Mesenchymal stem cell (in vitro differentiated cells and primary cell): ENCODE measurements at regions not wholly inside any gene's neighbourhood (a gene's known extent, or its start where the extent isn't known, plus 50 kb on each side); places are given as distances from the start of the nearest gene placed in this dataset.

Experiments used
- DNase-seq: peaks from one replicate; pipeline ENCODE4 v3.0.0-alpha.2; 2013
- H2AFZ ChIP-seq: one replicate; pipeline ENCODE4 v1.6.1; 2013; ENCODE audit warnings: low read depth, mild to moderate bottlenecking, control low read depth, inconsistent platforms, low read length, moderate library complexity
- H2AK5ac ChIP-seq: 2 replicates; pipeline ENCODE4 v1.6.1; 2013; ENCODE audit warnings: low read length, moderate library complexity, mild to moderate bottlenecking, inconsistent platforms; ENCODE audit not compliant: severe bottlenecking
- H2BK120ac ChIP-seq: one replicate; pipeline ENCODE4 v1.6.1; 2013; ENCODE audit warnings: low read depth, mild to moderate bottlenecking, inconsistent platforms, low read length, moderate library complexity
- H2BK12ac ChIP-seq, 2 experiments: one replicate each; pipeline ENCODE4 v1.6.1; 2013; ENCODE audit warnings: inconsistent platforms in 2 of 2, low read length in 2 of 2, mild to moderate bottlenecking in 2 of 2, moderate library complexity in 2 of 2, control low read depth in 1 of 2
- H2BK15ac ChIP-seq: one replicate; pipeline ENCODE4 v1.6.1; 2013; ENCODE audit warnings: mild to moderate bottlenecking, low read depth, inconsistent platforms; ENCODE audit not compliant: poor library complexity, severe bottlenecking
- H2BK5ac ChIP-seq: 2 replicates; pipeline ENCODE4 v1.6.1; 2013; ENCODE audit warnings: low read depth, mild to moderate bottlenecking, low read length, control low read depth, inconsistent platforms; ENCODE audit not compliant: poor library complexity, severe bottlenecking
- H3K14ac ChIP-seq, 2 experiments: one replicate each; pipeline ENCODE4 v1.6.1; 2013; ENCODE audit warnings: inconsistent platforms in 2 of 2, low read length in 2 of 2, control low read depth in 1 of 2, mild to moderate bottlenecking in 1 of 2, moderate library complexity in 1 of 2
- H3K18ac ChIP-seq, 2 experiments: one replicate each; pipeline ENCODE4 v1.6.1; 2013; ENCODE audit warnings: inconsistent platforms in 2 of 2, low read length in 2 of 2, control low read depth in 1 of 2, low read depth in 1 of 2, mild to moderate bottlenecking in 1 of 2
- H3K23ac ChIP-seq, 2 experiments: one replicate each; pipeline ENCODE4 v1.6.1; 2013; ENCODE audit warnings: inconsistent platforms in 2 of 2, low read length in 2 of 2, mild to moderate bottlenecking in 2 of 2, moderate library complexity in 2 of 2, control low read depth in 1 of 2
- H3K27ac ChIP-seq: 2 replicates; pipeline ENCODE4 v1.5.1; 2013; ENCODE audit warnings: mild to moderate bottlenecking, moderate library complexity, low read length, control low read depth, inconsistent platforms; ENCODE audit not compliant: poor library complexity, severe bottlenecking
- H3K27me3 ChIP-seq, 2 experiments: 2 replicates each; pipeline versions ENCODE4 v1.6.1 to v1.7.0; 2013; ENCODE audit warnings: low read length in 2 of 2, mild to moderate bottlenecking in 2 of 2, moderate library complexity in 2 of 2, control low read depth in 1 of 2, inconsistent platforms in 1 of 2; ENCODE audit not compliant: control insufficient read depth in 1 of 2, insufficient read depth in 1 of 2
- H3K36me3 ChIP-seq, 2 experiments: 2 replicates each; pipeline versions ENCODE4 v1.6.1 to v1.7.0; 2013; ENCODE audit warnings: low read length in 2 of 2, control low read depth in 1 of 2, inconsistent platforms in 1 of 2, low read depth in 1 of 2, mild to moderate bottlenecking in 1 of 2; ENCODE audit not compliant: insufficient read depth in 2 of 2, control insufficient read depth in 1 of 2
- H3K4ac ChIP-seq, 2 experiments: one replicate each; pipeline ENCODE4 v1.6.1; 2013; ENCODE audit warnings: inconsistent platforms in 2 of 2, low read length in 2 of 2, mild to moderate bottlenecking in 2 of 2, moderate library complexity in 2 of 2, control low read depth in 1 of 2, low read depth in 1 of 2
- H3K4me1 ChIP-seq: 2 replicates; pipeline ENCODE4 v1.6.1; 2013; ENCODE audit warnings: low read depth, low read length, control low read depth; ENCODE audit not compliant: control insufficient read depth, insufficient read depth
- H3K4me2 ChIP-seq: 2 replicates; pipeline ENCODE4 v1.6.1; 2013; ENCODE audit warnings: low read length, mild to moderate bottlenecking, inconsistent platforms; ENCODE audit not compliant: poor library complexity, severe bottlenecking
- H3K4me3 ChIP-seq, 2 experiments: 2 replicates each; pipeline versions ENCODE4 v1.5.1 to v1.7.0; 2013; ENCODE audit warnings: low read length in 2 of 2, mild to moderate bottlenecking in 2 of 2, control low read depth in 1 of 2, low read depth in 1 of 2; ENCODE audit not compliant: insufficient read depth in 1 of 2
- H3K79me1 ChIP-seq: replicated peaks from 2 replicates; pipeline ENCODE4 v1.6.1; 2013; ENCODE audit warnings: mild to moderate bottlenecking, control low read depth, low read length, inconsistent platforms; ENCODE audit not compliant: poor library complexity, severe bottlenecking
- H3K9ac ChIP-seq: 2 replicates; pipeline ENCODE4 v1.7.0; 2013; ENCODE audit warnings: mild to moderate bottlenecking, low read length, moderate library complexity
- H3K9me3 ChIP-seq: 2 replicates; pipeline ENCODE4 v1.7.0; 2013; ENCODE audit warnings: mild to moderate bottlenecking, low read length; ENCODE audit not compliant: control insufficient read depth
- H4K8ac ChIP-seq: one replicate; pipeline ENCODE4 v1.6.1; 2013; ENCODE audit warnings: inconsistent platforms, mild to moderate bottlenecking, low read length, moderate library complexity
- H4K91ac ChIP-seq: one replicate; pipeline ENCODE4 v1.6.1; 2013; ENCODE audit warnings: mild to moderate bottlenecking, low read length, inconsistent platforms
- WGBS: methylation state at CpG from one replicate; pipeline ENCODE4 v1.1.7; 2013; ENCODE audit warnings: mixed read lengths; 5-methylcytosine and 5-hydroxymethylcytosine counted together

DNA sequence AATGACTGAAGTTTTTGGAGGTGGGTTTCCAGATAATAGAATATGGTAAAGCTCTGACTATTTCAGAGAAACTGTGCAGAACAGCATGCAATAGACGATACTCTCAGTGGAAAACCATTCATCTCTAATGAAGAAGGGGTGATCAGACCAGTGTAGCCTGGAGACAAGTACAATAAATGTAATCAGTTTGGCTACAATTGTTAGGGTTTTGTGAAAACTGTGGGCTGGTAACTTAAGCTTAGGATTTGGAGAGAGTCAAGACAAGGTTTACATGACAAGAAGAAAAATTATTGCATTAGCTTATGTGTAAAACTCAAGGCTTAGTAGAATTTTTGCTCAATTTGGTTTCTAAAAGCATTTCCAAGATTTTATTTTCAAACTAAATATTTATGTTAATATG lies 241.5 kb upstream of the ANKRD50 start:
- Histone ChIP-seq H3K36me3 (no peaks in the 10 kb centered on the region), H3K23ac (no peak overlapping the region), H3K18ac (no peak overlapping the region), H3K79me1 (no peaks in the 10 kb centered on the region), H4K8ac (no peak overlapping the region), H2BK15ac (no peak overlapping the region), H3K4me3 (no peak overlapping the region), H3K4me2 (no peak overlapping the region), H2AK5ac (no peak overlapping the region), H3K27me3 (no peaks in the 10 kb centered on the region), H2BK5ac (no peak overlapping the region), H3K27ac (no peak overlapping the region), H3K14ac (no peak overlapping the region), H3K4ac (no peak overlapping the region), H4K91ac (no peak overlapping the region), H2AFZ (no peak overlapping the region), H2BK12ac (no peak overlapping the region), H3K9me3 (no peaks in the 10 kb centered on the region), H3K4me1 (no peaks in the 10 kb centered on the region), H3K9ac (no peak overlapping the region), H2BK120ac (no peak overlapping the region)
- no peak for DNase-seq
- WGBS: 97% methylated on average over 1 of the region's 1 CpG

- Histone ChIP-seq H3K4me2 (no peak overlapping the region), H4K91ac (no peak overlapping the region), H3K9ac (no peak overlapping the region), H3K4me1 (peaks cover 2% of the 10 kb centered on the region), H4K8ac (no peak overlapping the region), H3K9me3 (no peaks in the 10 kb centered on the region), H3K4me3 (no peak overlapping the region), H2BK15ac (no peak overlapping the region), H2AFZ (no peak overlapping the region), H3K14ac (no peak overlapping the region), H2BK120ac (no peak overlapping the region), H3K27me3 (no peaks in the 10 kb centered on the region), H3K23ac (no peak overlapping the region), H3K79me1 (no peaks in the 10 kb centered on the region), H2BK5ac (no peak overlapping the region), H2AK5ac (no peak overlapping the region), H3K27ac (no peak overlapping the region), H3K18ac (peak overlapping the region in 1 of 2 experiments; percentile 5), H2BK12ac (no peak overlapping the region), H3K4ac (no peak overlapping the region), H3K36me3 (no peaks in the 10 kb centered on the region)
- no peak for DNase-seq
- 98% methylated on average over 3 of the region's 4 CpGs for WGBS
Measured at GRCh38 chr4:124953486-124953885, 241.0 kb upstream of the ANKRD50 start.

GRCh38 chr4:124953061-124953460 lies 240.5 kb upstream of the ANKRD50 start:
- H3K9ac ChIP-seq: no peak overlapping the region
- peaks cover 2% of the 10 kb centered on the region for H3K4me1 ChIP-seq
- H3K36me3 ChIP-seq: no peaks in the 10 kb centered on the region
- H3K27ac ChIP-seq: no peak overlapping the region
- H3K4me3 ChIP-seq: no peak overlapping the region
- no peak overlapping the region for H3K23ac ChIP-seq
- H3K4me2 ChIP-seq: no peak overlapping the region
- H2AK5ac ChIP-seq: no peak overlapping the region
- H2BK5ac ChIP-seq: no peak overlapping the region
- peak; percentile 73 for DNase-seq
- no peak overlapping the region for H3K4ac ChIP-seq
- no peaks in the 10 kb centered on the region for H3K79me1 ChIP-seq
- H3K9me3 ChIP-seq: no peaks in the 10 kb centered on the region
- no peak overlapping the region for H2BK12ac ChIP-seq
- no peak overlapping the region for H3K18ac ChIP-seq
- H3K27me3 ChIP-seq: no peaks in the 10 kb centered on the region
- H3K14ac ChIP-seq: no peak overlapping the region
- H4K91ac ChIP-seq: no peak overlapping the region
- no peak overlapping the region for H2BK120ac ChIP-seq
- H2BK15ac ChIP-seq: no peak overlapping the region
- no peak overlapping the region for H2AFZ ChIP-seq
- no peak overlapping the region for H4K8ac ChIP-seq

DNA sequence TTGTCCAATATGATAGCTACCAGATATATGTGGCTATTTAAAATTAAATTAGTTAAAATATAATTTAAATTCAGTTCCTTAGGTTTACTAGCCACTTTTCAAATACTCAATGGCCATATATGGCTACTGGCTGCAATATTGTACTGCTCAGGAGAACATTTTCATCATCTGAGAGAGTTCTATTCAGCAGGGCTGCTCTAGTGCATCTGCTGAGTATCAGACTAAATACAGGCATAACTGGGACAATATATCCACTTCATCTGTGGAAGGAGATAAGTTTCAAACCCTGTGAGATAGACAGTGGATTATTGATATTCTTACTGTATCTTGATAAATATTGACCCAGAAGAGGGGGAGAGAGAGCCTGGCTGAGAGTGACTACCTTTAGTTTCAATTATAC lies 240.1 kb upstream of the ANKRD50 start:
- Histone ChIP-seq H2AK5ac (no peak overlapping the region), H3K9ac (no peak overlapping the region), H3K4ac (no peak overlapping the region), H3K14ac (no peak overlapping the region), H2BK12ac (no peak overlapping the region), H3K18ac (no peak overlapping the region), H4K8ac (no peak overlapping the region), H3K4me3 (no peak overlapping the region), H2BK120ac (no peak overlapping the region), H3K27ac (no peak overlapping the region), H3K23ac (no peak overlapping the region), H2BK5ac (no peak overlapping the region), H3K36me3 (no peaks in the 10 kb centered on the region), H3K4me1 (peaks cover 2% of the 10 kb centered on the region), H3K27me3 (no peaks in the 10 kb centered on the region), H4K91ac (no peak overlapping the region), H3K9me3 (no peaks in the 10 kb centered on the region), H3K4me2 (no peak overlapping the region), H2AFZ (no peak overlapping the region), H2BK15ac (no peak overlapping the region), H3K79me1 (no peaks in the 10 kb centered on the region)
- no peak for DNase-seq
